ENCODE measurements at regions not wholly inside any gene's neighbourhood (a gene's known extent, or its start where the extent isn't known, plus 50 kb on each side); places are given as distances from the start of the nearest gene placed in this dataset.

DNA sequence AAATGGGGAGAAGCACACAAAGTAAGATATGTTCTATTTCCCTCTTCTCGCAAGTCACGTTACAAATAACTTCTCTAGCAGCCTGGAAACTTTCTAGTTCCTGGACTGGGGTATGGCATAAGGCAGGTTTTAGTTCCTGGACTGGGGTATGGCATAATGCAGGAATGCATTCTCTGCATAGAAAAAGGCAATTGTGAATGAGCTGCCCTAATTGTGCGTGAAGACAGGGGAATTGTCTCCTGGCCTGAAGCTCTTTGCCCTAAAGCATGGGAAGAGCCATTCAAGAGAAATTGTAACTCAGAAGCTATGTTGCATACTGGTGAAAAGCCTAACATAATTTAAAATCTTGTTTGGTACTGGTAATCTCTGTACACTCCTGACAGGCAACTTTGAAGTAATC is 54.3 kb upstream of the CBLB start:
- intact Hi-C loops (cut with DNase I): no loop called here
- DNase-seq (no peak), ATAC-seq (no peak)
- no peaks in the 10 kb centered on the region for H3K9me3 ChIP-seq
- H3K27ac ChIP-seq: no peak overlapping the region
- no peaks in the 10 kb centered on the region for H3K4me1 ChIP-seq
- TF ChIP-seq, protein P1, sequence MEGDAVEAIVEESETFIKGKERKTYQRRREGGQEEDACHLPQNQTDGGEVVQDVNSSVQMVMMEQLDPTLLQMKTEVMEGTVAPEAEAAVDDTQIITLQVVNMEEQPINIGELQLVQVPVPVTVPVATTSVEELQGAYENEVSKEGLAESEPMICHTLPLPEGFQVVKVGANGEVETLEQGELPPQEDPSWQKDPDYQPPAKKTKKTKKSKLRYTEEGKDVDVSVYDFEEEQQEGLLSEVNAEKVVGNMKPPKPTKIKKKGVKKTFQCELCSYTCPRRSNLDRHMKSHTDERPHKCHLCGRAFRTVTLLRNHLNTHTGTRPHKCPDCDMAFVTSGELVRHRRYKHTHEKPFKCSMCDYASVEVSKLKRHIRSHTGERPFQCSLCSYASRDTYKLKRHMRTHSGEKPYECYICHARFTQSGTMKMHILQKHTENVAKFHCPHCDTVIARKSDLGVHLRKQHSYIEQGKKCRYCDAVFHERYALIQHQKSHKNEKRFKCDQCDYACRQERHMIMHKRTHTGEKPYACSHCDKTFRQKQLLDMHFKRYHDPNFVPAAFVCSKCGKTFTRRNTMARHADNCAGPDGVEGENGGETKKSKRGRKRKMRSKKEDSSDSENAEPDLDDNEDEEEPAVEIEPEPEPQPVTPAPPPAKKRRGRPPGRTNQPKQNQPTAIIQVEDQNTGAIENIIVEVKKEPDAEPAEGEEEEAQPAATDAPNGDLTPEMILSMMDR (IDR thresholded peaks at IDR 0.05): no peak
- WGBS, 3 donors: 93 to 98% (median 95%) methylated on average over 3 of the region's 3 CpGs
- no peak overlapping the region for H3K4me3 ChIP-seq
- H3K27me3 ChIP-seq (ENCODE audit: insufficient read depth in 3 of 3, low read length in 2 of 3): no peaks in the 10 kb centered on the region
- no peaks in the 10 kb centered on the region for H3K36me3 ChIP-seq (ENCODE audit: insufficient read depth in 1 of 2, low read depth in 1 of 2)

DNA sequence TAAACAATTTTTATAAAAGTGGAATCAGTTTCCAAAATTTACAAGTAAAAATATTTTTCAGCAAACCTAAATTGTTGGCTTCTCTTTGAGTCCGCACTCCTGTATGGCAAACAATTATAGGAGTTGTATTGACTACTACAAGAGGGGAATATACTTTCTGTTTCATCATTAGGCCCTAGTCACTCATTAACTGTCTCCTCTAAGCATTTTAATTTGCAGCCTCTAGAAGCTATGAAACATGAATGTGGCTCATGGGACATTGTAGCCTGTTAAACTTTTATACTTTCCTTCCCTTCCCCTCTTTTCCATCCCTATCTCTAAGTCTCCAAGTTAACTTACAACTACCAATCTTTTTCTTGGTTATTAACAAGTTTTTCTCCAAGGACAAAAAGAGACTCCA is 58.9 kb upstream of the CBLB start:
- TF ChIP-seq, protein P1 (IDR thresholded peaks at IDR 0.05): no peak
- Histone ChIP-seq H3K4me1 (no peaks in the 10 kb centered on the region), H3K9me3 (no peaks in the 10 kb centered on the region), H3K4me3 (no peak overlapping the region), H3K27ac (no peak overlapping the region), H3K36me3 (ENCODE audit: insufficient read depth in 1 of 2, low read depth in 1 of 2) (no peaks in the 10 kb centered on the region), H3K27me3 (ENCODE audit: insufficient read depth in 3 of 3, low read length in 2 of 3) (no peaks in the 10 kb centered on the region)
- ATAC-seq: no peak
- intact Hi-C loops (cut with DNase I): no loop called here
- 97 to 100% (median 100%) methylated on average over 1 of the region's 1 CpG for WGBS, 3 donors
- no peak for DNase-seq

DNA sequence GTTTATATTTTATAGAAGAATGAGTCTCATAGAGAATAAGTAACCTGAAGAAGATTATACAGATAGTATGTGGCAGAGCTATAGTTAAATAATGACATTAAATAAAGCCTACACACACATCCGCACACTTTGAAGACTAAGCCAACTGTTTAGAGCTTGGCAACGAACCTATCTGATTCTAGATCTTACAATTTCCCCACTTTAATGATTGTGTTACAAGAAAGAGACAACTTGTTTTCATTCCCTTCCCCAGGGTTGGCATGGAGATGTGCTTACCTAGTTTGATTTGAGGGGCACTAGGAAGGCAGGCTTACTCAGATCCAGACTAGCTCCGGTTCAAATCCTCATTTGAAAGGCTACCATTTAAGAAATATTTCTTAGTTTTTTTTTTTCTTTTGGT is 61.9 kb upstream of the CBLB start:
- intact Hi-C loops (cut with DNase I): no loop called here

DNA sequence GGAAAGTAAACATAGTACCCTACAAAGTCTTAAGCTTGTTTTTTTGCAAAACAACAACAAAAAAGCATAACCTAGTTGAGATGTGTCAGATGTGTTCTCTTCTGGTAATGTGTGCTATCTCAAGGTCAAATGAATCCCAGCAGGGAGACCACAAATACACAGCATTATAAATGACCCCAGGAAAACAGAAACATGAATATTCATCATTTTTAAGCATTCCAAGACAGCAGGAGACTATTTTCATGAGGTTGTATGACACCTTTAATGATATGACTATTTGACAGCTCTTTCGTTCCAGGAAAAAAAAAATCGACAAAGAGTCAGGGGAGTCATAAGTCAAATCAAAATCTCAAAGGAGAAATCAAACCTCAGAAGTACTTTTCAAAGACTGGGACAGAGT is 62.7 kb upstream of the CBLB start:
- no peak for ATAC-seq
- Histone ChIP-seq H3K9me3 (no peaks in the 10 kb centered on the region), H3K27ac (no peak overlapping the region), H3K27me3 (ENCODE audit: insufficient read depth in 3 of 3, low read length in 2 of 3) (no peaks in the 10 kb centered on the region), H3K4me3 (no peak overlapping the region), H3K4me1 (no peaks in the 10 kb centered on the region), H3K36me3 (ENCODE audit: insufficient read depth in 1 of 2, low read depth in 1 of 2) (no peaks in the 10 kb centered on the region)
- intact Hi-C loops (cut with DNase I): no loop called here
- TF ChIP-seq, protein P1 (IDR thresholded peaks at IDR 0.05): no peak
- no peak for DNase-seq
- 58 to 61% (median 58%) methylated on average over 2 of the region's 2 CpGs for WGBS, 3 donors

More for the DNA sequence above, 61.9 kb upstream of the CBLB start:
- DNase-seq (no peak), ATAC-seq (no peak)
- 64 to 74% (median 70%) methylated on average over 3 of the region's 3 CpGs for WGBS, 3 donors
- H3K4me1 ChIP-seq: no peaks in the 10 kb centered on the region
- no peak overlapping the region for H3K27ac ChIP-seq
- no peak overlapping the region for H3K4me3 ChIP-seq
- H3K27me3 ChIP-seq (ENCODE audit: insufficient read depth in 3 of 3, low read length in 2 of 3): no peaks in the 10 kb centered on the region
- TF ChIP-seq, protein P1 (IDR thresholded peaks at IDR 0.05): no peak
- no peaks in the 10 kb centered on the region for H3K36me3 ChIP-seq (ENCODE audit: insufficient read depth in 1 of 2, low read depth in 1 of 2)
- H3K9me3 ChIP-seq: no peaks in the 10 kb centered on the region

DNA sequence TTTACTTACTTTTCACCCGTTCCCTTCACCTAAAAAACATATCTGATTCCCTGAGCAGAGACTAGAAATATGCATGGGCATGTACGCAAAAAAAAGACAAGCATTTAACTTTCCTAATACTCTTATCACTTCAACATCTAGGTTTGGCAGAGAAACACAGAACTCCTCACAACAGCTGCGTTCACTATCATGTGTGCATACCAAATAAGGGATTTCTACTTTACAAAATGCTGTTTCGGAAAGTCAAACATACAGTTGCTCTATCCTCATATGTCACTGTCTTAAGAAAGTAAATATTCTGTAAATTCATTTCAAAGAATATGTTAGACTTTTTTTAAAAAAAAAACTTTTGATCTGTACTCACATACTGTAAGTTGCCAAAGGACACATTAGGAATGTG is 65.1 kb upstream of the CBLB start:
- intact Hi-C loops (cut with DNase I): no loop called here

More for the DNA sequence above, 65.1 kb upstream of the CBLB start:
- Histone ChIP-seq H3K36me3 (ENCODE audit: insufficient read depth in 1 of 2, low read depth in 1 of 2) (no peaks in the 10 kb centered on the region), H3K27me3 (ENCODE audit: insufficient read depth in 3 of 3, low read length in 2 of 3) (no peaks in the 10 kb centered on the region), H3K9me3 (no peaks in the 10 kb centered on the region), H3K4me1 (no peaks in the 10 kb centered on the region), H3K4me3 (no peak overlapping the region), H3K27ac (no peak overlapping the region)
- TF ChIP-seq, protein P1 (IDR thresholded peaks at IDR 0.05): no peak
- WGBS, 3 donors: 25 to 30% (median 25%) methylated on average over 4 of the region's 4 CpGs
- DNase-seq (no peak), ATAC-seq (no peak)
